DOHH2 (cell line): ENCODE measurements at regions not wholly inside any gene's neighbourhood (a gene's known extent, or its start where the extent isn't known, plus 50 kb on each side); places are given as distances from the start of the nearest gene placed in this dataset.

Source experiments
- EZH2phosphoT487 ChIP-seq: fragments of 200-600 bp; sonication (generic); IDR thresholded peaks from 2 replicates; pipeline ENCODE4 v1.6.1; 2017; ENCODE audit warnings: borderline replicate concordance, mild to moderate bottlenecking, antibody characterized with exemption, low read length, moderate library complexity, mixed read lengths
- TF ChIP-seq, protein P1 (sequence below): fragments of 200-600 bp; sonication (generic); IDR thresholded peaks from one replicate; pipeline ENCODE4 v1.5.1; 2014; ENCODE audit warnings: antibody characterized with exemption, mild to moderate bottlenecking, low read depth, low read length; ENCODE audit not compliant: poor library complexity, severe bottlenecking

DNA sequence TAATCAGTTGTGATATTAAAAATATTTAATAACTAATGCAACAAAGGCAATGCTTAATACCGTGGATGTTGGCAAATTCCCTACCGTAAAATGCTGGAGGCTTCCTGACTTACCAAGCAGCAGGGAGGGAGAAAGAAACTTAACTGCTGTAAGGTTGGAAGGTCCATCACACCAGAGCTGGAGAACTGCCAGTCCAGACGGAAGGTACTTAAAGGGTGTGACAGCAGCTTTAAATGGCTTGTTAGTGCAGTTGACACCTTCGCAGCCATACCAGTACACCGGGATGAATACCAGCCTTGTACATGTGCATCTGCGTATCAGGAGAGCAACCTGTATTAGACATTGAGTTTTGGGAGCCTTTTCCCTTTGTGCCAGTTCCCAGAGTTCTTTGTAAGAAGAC, 269.5 kb upstream of the NCAM2 start:
- TF ChIP-seq, protein P1, sequence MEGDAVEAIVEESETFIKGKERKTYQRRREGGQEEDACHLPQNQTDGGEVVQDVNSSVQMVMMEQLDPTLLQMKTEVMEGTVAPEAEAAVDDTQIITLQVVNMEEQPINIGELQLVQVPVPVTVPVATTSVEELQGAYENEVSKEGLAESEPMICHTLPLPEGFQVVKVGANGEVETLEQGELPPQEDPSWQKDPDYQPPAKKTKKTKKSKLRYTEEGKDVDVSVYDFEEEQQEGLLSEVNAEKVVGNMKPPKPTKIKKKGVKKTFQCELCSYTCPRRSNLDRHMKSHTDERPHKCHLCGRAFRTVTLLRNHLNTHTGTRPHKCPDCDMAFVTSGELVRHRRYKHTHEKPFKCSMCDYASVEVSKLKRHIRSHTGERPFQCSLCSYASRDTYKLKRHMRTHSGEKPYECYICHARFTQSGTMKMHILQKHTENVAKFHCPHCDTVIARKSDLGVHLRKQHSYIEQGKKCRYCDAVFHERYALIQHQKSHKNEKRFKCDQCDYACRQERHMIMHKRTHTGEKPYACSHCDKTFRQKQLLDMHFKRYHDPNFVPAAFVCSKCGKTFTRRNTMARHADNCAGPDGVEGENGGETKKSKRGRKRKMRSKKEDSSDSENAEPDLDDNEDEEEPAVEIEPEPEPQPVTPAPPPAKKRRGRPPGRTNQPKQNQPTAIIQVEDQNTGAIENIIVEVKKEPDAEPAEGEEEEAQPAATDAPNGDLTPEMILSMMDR = no peak
- no peak for TF ChIP-seq EZH2phosphoT487
